CD14-positive monocyte (primary cell): ENCODE measurements at regions not wholly inside any gene's neighbourhood (a gene's known extent, or its start where the extent isn't known, plus 50 kb on each side); places are given as distances from the start of the nearest gene placed in this dataset.

ENCODE experiments used
- DNase-seq, 3 donors: peaks; one replicate each; pipeline ENCODE4 v3.0.0-alpha.2; 2011 to 2022
- H2AFZ ChIP-seq: 2 replicates; pipeline ENCODE4 v1.6.0; 2012; ENCODE audit warnings: mild to moderate bottlenecking, low read depth, low read length, inconsistent platforms; ENCODE audit not compliant: insufficient read depth, poor library complexity, severe bottlenecking
- H3K27ac ChIP-seq, 2 donors: 1 replicate in 1 of 2; 2 replicates in 1 of 2; pipeline ENCODE4 v1.5.1; 2012 to 2013; ENCODE audit warnings: low read length in 2 of 2, control low read depth in 1 of 2, inconsistent platforms in 1 of 2, low read depth in 1 of 2, mild to moderate bottlenecking in 1 of 2
- H3K27me3 ChIP-seq, 2 donors: one replicate each; pipeline versions ENCODE4 v1.6.0 to v1.6.1; 2011 to 2013; ENCODE audit warnings: low read length in 2 of 2; ENCODE audit not compliant: control insufficient read depth in 2 of 2, insufficient read depth in 2 of 2
- H3K36me3 ChIP-seq, 2 donors: replicated peaks in 1 of 2; 1 replicate in 1 of 2; 2 replicates in 1 of 2; pipeline versions ENCODE4 v1.5.1 to v1.6.1; 2012 to 2013; ENCODE audit warnings: low read length in 2 of 2, control low read depth in 1 of 2, inconsistent platforms in 1 of 2, mild to moderate bottlenecking in 1 of 2; ENCODE audit not compliant: insufficient read depth in 2 of 2, control insufficient read depth in 1 of 2
- H3K4me1 ChIP-seq, 2 donors: 1 replicate in 1 of 2; 2 replicates in 1 of 2; pipeline versions ENCODE4 v1.5.1 to v1.6.1; 2012 to 2013; ENCODE audit warnings: low read length in 2 of 2, control low read depth in 1 of 2, inconsistent platforms in 1 of 2, mild to moderate bottlenecking in 1 of 2, moderate library complexity in 1 of 2; ENCODE audit not compliant: insufficient read depth in 2 of 2, control insufficient read depth in 1 of 2
- H3K4me2 ChIP-seq: replicated peaks from 2 replicates; pipeline ENCODE3; 2012; ENCODE audit warnings: low read length, moderate library complexity, mild to moderate bottlenecking; ENCODE audit not compliant: poor library complexity, severe bottlenecking; ENCODE audit errors: extremely low read depth
- H3K4me3 ChIP-seq, 3 experiments: fragments of 200-600 bp in 1 of 3; sonication (generic) in 1 of 3; replicated peaks in 1 of 3; 1 replicate in 2 of 3; 2 replicates in 1 of 3; pipeline ENCODE4 v1.5.1; 2011 to 2013; ENCODE audit warnings: low read length in 3 of 3, mild to moderate bottlenecking in 3 of 3, control low read depth in 2 of 3, low read depth in 2 of 3, inconsistent platforms in 1 of 3, moderate library complexity in 1 of 3
- H3K79me2 ChIP-seq: 2 replicates; pipeline ENCODE4 v1.6.0; 2012; ENCODE audit warnings: mild to moderate bottlenecking, control low read depth, inconsistent platforms, low read length, moderate library complexity; ENCODE audit not compliant: insufficient read depth
- H3K9ac ChIP-seq: 2 replicates; pipeline ENCODE4 v1.6.0; 2017; ENCODE audit warnings: low read length, mild to moderate bottlenecking; ENCODE audit not compliant: insufficient read depth, poor library complexity, severe bottlenecking
- H3K9me3 ChIP-seq, 2 donors: replicated peaks in 1 of 2; 1 replicate in 1 of 2; 2 replicates in 1 of 2; pipeline versions ENCODE4 v1.5.1 to v1.6.1; 2012 to 2013; ENCODE audit warnings: low read length in 2 of 2, control low read depth in 1 of 2; ENCODE audit not compliant: control insufficient read depth in 1 of 2, insufficient read depth in 1 of 2
- H4K20me1 ChIP-seq: 2 replicates; pipeline ENCODE4 v1.6.0; 2012; ENCODE audit warnings: mild to moderate bottlenecking, low read length, control low read depth, moderate library complexity; ENCODE audit not compliant: insufficient read depth
- H3K27ac Mint-ChIP-seq, 7 donors: one replicate each; pipeline ENCODE4 v1.8.0; 2020; ENCODE audit warnings: mild to moderate bottlenecking in 7 of 7, mixed read lengths in 7 of 7, moderate library complexity in 6 of 7, inconsistent platforms in 2 of 7
- H3K27me3 Mint-ChIP-seq, 3 donors: one replicate each; pipeline ENCODE4 v1.8.0; 2021 to 2022; ENCODE audit warnings: low read depth in 3 of 3, mild to moderate bottlenecking in 3 of 3, mixed read lengths in 3 of 3, moderate library complexity in 3 of 3, inconsistent platforms in 1 of 3
- H3K36me3 Mint-ChIP-seq, 2 donors: one replicate each; pipeline ENCODE4 v1.8.0; 2020; ENCODE audit warnings: mixed read lengths in 2 of 2, inconsistent platforms in 1 of 2, mild to moderate bottlenecking in 1 of 2
- H3K4me1 Mint-ChIP-seq: one replicate; pipeline ENCODE4 v1.8.0; 2020; ENCODE audit warnings: mild to moderate bottlenecking, mixed read lengths
- H3K4me3 Mint-ChIP-seq, 2 donors: one replicate each; pipeline ENCODE4 v1.8.0; 2020; ENCODE audit warnings: mild to moderate bottlenecking in 2 of 2, mixed read lengths in 2 of 2, moderate library complexity in 1 of 2
- H3K9me3 Mint-ChIP-seq, 7 donors: one replicate each; pipeline ENCODE4 v1.8.0; 2020 to 2022; ENCODE audit warnings: mixed read lengths in 7 of 7, mild to moderate bottlenecking in 6 of 7, moderate library complexity in 6 of 7, inconsistent platforms in 2 of 7
- CTCF ChIP-seq: fragments of 200-600 bp; IDR thresholded peaks from one replicate; pipeline ENCODE4 v1.8.0; 2022; ENCODE audit warnings: antibody characterized with exemption, mild to moderate bottlenecking
- WGBS: methylation state at CpG from one replicate; pipeline ENCODE4 v1.1.5; 2013; ENCODE audit warnings: missing lambda C conversion rate; ENCODE audit not compliant: insufficient coverage; 5-methylcytosine and 5-hydroxymethylcytosine counted together
- intact Hi-C, 2 donors: fragments of 100-400 bp; cut with micrococcal nuclease; formaldehyde crosslinking; loops; one replicate each; pipeline versions ENCODE4 v1.15.0 to v1.15.1; 2023

- DNase-seq = no peak
- Histone ChIP-seq H3K9me3 (no peaks in the 10 kb centered on the region), H3K4me3 (no peak overlapping the region), H4K20me1 (no peaks in the 10 kb centered on the region), H3K27ac (no peak overlapping the region), H3K4me2 (no peak overlapping the region), H3K9ac (no peak overlapping the region), H3K79me2 (no peaks in the 10 kb centered on the region), H2AFZ (no peak overlapping the region), H3K4me1 (no peaks in the 10 kb centered on the region), H3K36me3 (no peaks in the 10 kb centered on the region), H3K27me3 (peaks cover 0 to 5% of the 10 kb centered on the region in 2 donors)
- intact Hi-C loops = no loop called here
- Mint-ChIP-seq H3K27ac (no peak overlapping the region), H3K27me3 (peaks cover 6 to 9% (median 9%) of the 10 kb centered on the region in 3 donors), H3K4me3 (no peak overlapping the region), H3K36me3 (no peaks in the 10 kb centered on the region), H3K4me1 (no peaks in the 10 kb centered on the region), H3K9me3 (peaks cover 0 to 2% (median 0%) of the 10 kb centered on the region in 7 donors)
- TF ChIP-seq CTCF = no peak
- WGBS = 97% methylated on average over 6 of the region's 6 CpGs
Measured at GRCh38 chr1:9478021-9478420, 61.2 kb upstream of the SLC25A33 start.

- no peak overlapping the region for H3K4me3 Mint-ChIP-seq
- Histone ChIP-seq H3K9ac (no peak overlapping the region), H3K4me2 (no peak overlapping the region), H2AFZ (no peak overlapping the region), H3K9me3 (no peaks in the 10 kb centered on the region), H3K27me3 (peaks cover 0 to 5% of the 10 kb centered on the region in 2 donors), H3K27ac (no peak overlapping the region), H4K20me1 (no peaks in the 10 kb centered on the region), H3K36me3 (no peaks in the 10 kb centered on the region), H3K79me2 (no peaks in the 10 kb centered on the region), H3K4me1 (no peaks in the 10 kb centered on the region), H3K4me3 (no peak overlapping the region)
- H3K27ac Mint-ChIP-seq = no peak overlapping the region
- H3K27me3 Mint-ChIP-seq = peaks cover 4 to 7% (median 5%) of the 10 kb centered on the region in 3 donors
- no peak for DNase-seq
- H3K9me3 Mint-ChIP-seq = peaks cover 0 to 2% (median 0%) of the 10 kb centered on the region in 7 donors
- H3K36me3 Mint-ChIP-seq = no peaks in the 10 kb centered on the region
- intact Hi-C loops = no loop called here
- 88% methylated on average over 5 of the region's 6 CpGs for WGBS
- no peak for TF ChIP-seq CTCF
- no peaks in the 10 kb centered on the region for H3K4me1 Mint-ChIP-seq
Measured at GRCh38 chr1:9481048-9481447, 58.2 kb upstream of the SLC25A33 start.
